ENCODE measurements at regions not wholly inside any gene's neighbourhood (a gene's known extent, or its start where the extent isn't known, plus 50 kb on each side); places are given as distances from the start of the nearest gene placed in this dataset.
"Not testable (repeated sequence)": the region's sequence is repeated elsewhere in the genome, so short reads cannot be mapped to it uniquely, and the experiment has no call there.

GRCh38 chr4:160117686-160118085 is 1014.8 kb downstream of the RAPGEF2 start:
- DNase-seq (ENCODE audit: low spot score, unreplicated experiment): no peak
- peaks cover 25% of the 10 kb centered on the region for H3K9me3 Mint-ChIP-seq (ENCODE audit: low read depth)
- H3K27ac Mint-ChIP-seq: no peak overlapping the region
- peaks cover 4% of the 10 kb centered on the region for H3K36me3 Mint-ChIP-seq (ENCODE audit: insufficient read depth)
- no peaks in the 10 kb centered on the region for H3K27me3 Mint-ChIP-seq
- no peaks in the 10 kb centered on the region for H3K4me1 Mint-ChIP-seq (ENCODE audit: low read depth)
- TF ChIP-seq CTCF (IDR thresholded peaks at IDR 0.05; ENCODE audit: unreplicated experiment): no peak
- no peak overlapping the region for H3K4me3 Mint-ChIP-seq (ENCODE audit: low read depth)

GRCh38 chr4:160125576-160126287 is 1022.9 kb downstream of the RAPGEF2 start:
- DNase-seq (ENCODE audit: low spot score, unreplicated experiment): not testable (repeated sequence)

GRCh38 chr4:160127211-160127610 is 1024.3 kb downstream of the RAPGEF2 start:
- Mint-ChIP-seq H3K9me3 (ENCODE audit: low read depth) (peaks cover 18% of the 10 kb centered on the region), H3K4me3 (ENCODE audit: low read depth) (no peak overlapping the region), H3K4me1 (ENCODE audit: low read depth) (peaks cover 4% of the 10 kb centered on the region), H3K27ac (no peak overlapping the region), H3K27me3 (no peaks in the 10 kb centered on the region), H3K36me3 (ENCODE audit: insufficient read depth) (peaks cover 2% of the 10 kb centered on the region)
- TF ChIP-seq CTCF (IDR thresholded peaks at IDR 0.05; ENCODE audit: unreplicated experiment): no peak
- DNase-seq (ENCODE audit: low spot score, unreplicated experiment): no peak

More at GRCh38 chr4:160125576-160126287, 1022.9 kb downstream of the RAPGEF2 start:
- not testable (repeated sequence) for H3K4me1 Mint-ChIP-seq (ENCODE audit: low read depth); H3K36me3 Mint-ChIP-seq (ENCODE audit: insufficient read depth); H3K9me3 Mint-ChIP-seq (ENCODE audit: low read depth); H3K27ac Mint-ChIP-seq; H3K27me3 Mint-ChIP-seq
- H3K4me3 Mint-ChIP-seq (ENCODE audit: low read depth): peak overlapping the region; percentile 48

- no peak for TF ChIP-seq CTCF (IDR thresholded peaks at IDR 0.05; ENCODE audit: unreplicated experiment)
- no peak overlapping the region for H3K27ac Mint-ChIP-seq
- peaks cover 4% of the 10 kb centered on the region for H3K4me1 Mint-ChIP-seq (ENCODE audit: low read depth)
- no peaks in the 10 kb centered on the region for H3K27me3 Mint-ChIP-seq
- peaks cover 31% of the 10 kb centered on the region for H3K9me3 Mint-ChIP-seq (ENCODE audit: low read depth)
- DNase-seq (ENCODE audit: low spot score, unreplicated experiment): no peak
- no peak overlapping the region for H3K4me3 Mint-ChIP-seq (ENCODE audit: low read depth)
- peaks cover 3% of the 10 kb centered on the region for H3K36me3 Mint-ChIP-seq (ENCODE audit: insufficient read depth)
These were observed 1026.6 kb downstream of the RAPGEF2 start for GRCh38 chr4:160129439-160129838.

- no peak for DNase-seq (ENCODE audit: low spot score, unreplicated experiment)
- no peak overlapping the region for H3K4me3 Mint-ChIP-seq (ENCODE audit: low read depth)
- no peaks in the 10 kb centered on the region for H3K4me1 Mint-ChIP-seq (ENCODE audit: low read depth)
- H3K36me3 Mint-ChIP-seq (ENCODE audit: insufficient read depth): peaks cover 3% of the 10 kb centered on the region
- no peak overlapping the region for H3K27ac Mint-ChIP-seq
- peaks cover 36% of the 10 kb centered on the region for H3K9me3 Mint-ChIP-seq (ENCODE audit: low read depth)
- TF ChIP-seq CTCF (IDR thresholded peaks at IDR 0.05; ENCODE audit: unreplicated experiment): no peak
- no peaks in the 10 kb centered on the region for H3K27me3 Mint-ChIP-seq
These were observed 1033.1 kb downstream of the RAPGEF2 start for GRCh38 chr4:160136021-160136420.

- DNase-seq (ENCODE audit: low spot score, unreplicated experiment): no peak
- no peak for TF ChIP-seq CTCF (IDR thresholded peaks at IDR 0.05; ENCODE audit: unreplicated experiment)
- Mint-ChIP-seq H3K36me3 (ENCODE audit: insufficient read depth) (no peaks in the 10 kb centered on the region), H3K27ac (no peak overlapping the region), H3K9me3 (ENCODE audit: low read depth) (peaks cover 4% of the 10 kb centered on the region), H3K4me3 (ENCODE audit: low read depth) (no peak overlapping the region), H3K4me1 (ENCODE audit: low read depth) (no peaks in the 10 kb centered on the region), H3K27me3 (no peaks in the 10 kb centered on the region)
These were observed 1038.3 kb downstream of the RAPGEF2 start for GRCh38 chr4:160141206-160141605.

Measured in progenitor cell of endocrine pancreas (in vitro differentiated cells).